ENCODE measurements at regions not wholly inside any gene's neighbourhood (a gene's known extent, or its start where the extent isn't known, plus 50 kb on each side); places are given as distances from the start of the nearest gene placed in this dataset.

DNA sequence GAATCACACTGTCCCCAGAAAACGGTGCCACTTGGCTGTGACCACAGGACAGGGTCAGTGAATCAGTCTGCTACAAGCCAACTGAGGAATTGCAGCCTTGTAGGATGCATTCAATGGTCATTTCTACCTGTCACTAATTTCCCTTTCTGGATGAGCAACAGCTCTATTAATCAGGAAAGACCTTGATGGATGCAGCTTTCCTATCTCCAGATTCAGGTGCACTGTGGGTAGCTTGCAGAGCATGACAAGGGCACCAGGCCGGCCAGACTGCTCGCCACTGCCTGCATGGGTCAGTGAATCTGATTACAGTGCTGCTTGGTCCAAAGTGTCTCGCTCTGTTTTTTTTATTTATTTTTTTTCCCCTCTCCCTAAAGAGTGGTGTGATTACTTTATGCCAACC is 506.8 kb upstream of the AUTS2 start:
- H3K9me2 ChIP-seq (replicated peaks; ENCODE audit: control insufficient read depth, low read length): no peaks in the 10 kb centered on the region
- no peaks in the 10 kb centered on the region for H3K4me1 ChIP-seq (ENCODE audit: control insufficient read depth, low read length)

DNA sequence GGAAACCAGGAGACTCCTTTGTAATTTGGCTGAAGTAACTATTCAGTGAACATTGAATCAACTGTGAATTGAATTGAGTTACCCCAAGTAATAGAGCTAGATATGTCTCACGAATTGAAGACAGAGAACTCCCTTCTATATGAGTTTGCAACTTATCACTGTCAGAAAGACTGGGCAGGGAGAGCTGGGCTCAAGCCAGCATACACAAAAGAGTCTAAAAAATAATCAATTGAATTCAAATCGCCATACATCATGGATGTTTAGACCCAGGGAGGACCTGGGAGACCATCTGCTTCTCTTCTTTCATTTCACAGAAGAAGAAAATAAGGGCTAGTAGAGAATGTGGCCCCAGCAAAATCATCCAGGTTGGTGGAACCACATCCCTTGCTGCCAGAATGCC is 503.1 kb upstream of the AUTS2 start:
- Histone ChIP-seq H3K27ac (ENCODE audit: low read depth, low read length) (no peak overlapping the region), H3K4me3 (ENCODE audit: low read length) (no peak overlapping the region), H3K27me3 (ENCODE audit: control insufficient read depth, low read length) (no peaks in the 10 kb centered on the region), H3K9me3 (ENCODE audit: control insufficient read depth, insufficient read depth, low read length) (peaks cover 5% of the 10 kb centered on the region; the same call in 1 of the 2 replicates), H3K4me1 (ENCODE audit: control insufficient read depth, low read length) (no peaks in the 10 kb centered on the region), H3K79me2 (ENCODE audit: control insufficient read depth, low read length) (no peaks in the 10 kb centered on the region), H3K9me2 (replicated peaks; ENCODE audit: control insufficient read depth, low read length) (no peaks in the 10 kb centered on the region), H4K20me1 (ENCODE audit: control insufficient read depth, insufficient read depth, low read depth, low read length) (no peaks in the 10 kb centered on the region), H3K36me3 (ENCODE audit: control insufficient read depth, low read length) (no peaks in the 10 kb centered on the region), H3F3A (ENCODE audit: control insufficient read depth, insufficient read depth) (no peaks in the 10 kb centered on the region), H3K4me2 (ENCODE audit: low read length) (no peak overlapping the region)
- TF ChIP-seq, protein P1, sequence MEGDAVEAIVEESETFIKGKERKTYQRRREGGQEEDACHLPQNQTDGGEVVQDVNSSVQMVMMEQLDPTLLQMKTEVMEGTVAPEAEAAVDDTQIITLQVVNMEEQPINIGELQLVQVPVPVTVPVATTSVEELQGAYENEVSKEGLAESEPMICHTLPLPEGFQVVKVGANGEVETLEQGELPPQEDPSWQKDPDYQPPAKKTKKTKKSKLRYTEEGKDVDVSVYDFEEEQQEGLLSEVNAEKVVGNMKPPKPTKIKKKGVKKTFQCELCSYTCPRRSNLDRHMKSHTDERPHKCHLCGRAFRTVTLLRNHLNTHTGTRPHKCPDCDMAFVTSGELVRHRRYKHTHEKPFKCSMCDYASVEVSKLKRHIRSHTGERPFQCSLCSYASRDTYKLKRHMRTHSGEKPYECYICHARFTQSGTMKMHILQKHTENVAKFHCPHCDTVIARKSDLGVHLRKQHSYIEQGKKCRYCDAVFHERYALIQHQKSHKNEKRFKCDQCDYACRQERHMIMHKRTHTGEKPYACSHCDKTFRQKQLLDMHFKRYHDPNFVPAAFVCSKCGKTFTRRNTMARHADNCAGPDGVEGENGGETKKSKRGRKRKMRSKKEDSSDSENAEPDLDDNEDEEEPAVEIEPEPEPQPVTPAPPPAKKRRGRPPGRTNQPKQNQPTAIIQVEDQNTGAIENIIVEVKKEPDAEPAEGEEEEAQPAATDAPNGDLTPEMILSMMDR (IDR thresholded peaks at IDR 0.05; ENCODE audit: low read depth, low read length, poor library complexity, severe bottlenecking): no peak
- no peak for TF ChIP-seq EZH2phosphoT487 (IDR thresholded peaks at IDR 0.05; ENCODE audit: borderline replicate concordance, low read length)

More for the DNA sequence above, 506.8 kb upstream of the AUTS2 start:
- no peak overlapping the region for H3K4me2 ChIP-seq (ENCODE audit: low read length)
- no peaks in the 10 kb centered on the region for H3K36me3 ChIP-seq (ENCODE audit: control insufficient read depth, low read length)
- H3K79me2 ChIP-seq (ENCODE audit: control insufficient read depth, low read length): no peaks in the 10 kb centered on the region
- H3F3A ChIP-seq (ENCODE audit: control insufficient read depth, insufficient read depth): no peaks in the 10 kb centered on the region
- no peaks in the 10 kb centered on the region for H4K20me1 ChIP-seq (ENCODE audit: control insufficient read depth, insufficient read depth, low read depth, low read length)
- H3K4me3 ChIP-seq (ENCODE audit: low read length): no peak overlapping the region
- no peak overlapping the region for H3K27ac ChIP-seq (ENCODE audit: low read depth, low read length)
- H3K9me3 ChIP-seq (ENCODE audit: control insufficient read depth, insufficient read depth, low read length): peaks cover 5% of the 10 kb centered on the region; the same call in 1 of the 2 replicates
- no peaks in the 10 kb centered on the region for H3K27me3 ChIP-seq (ENCODE audit: control insufficient read depth, low read length)
- TF ChIP-seq EZH2phosphoT487 (IDR thresholded peaks at IDR 0.05; ENCODE audit: borderline replicate concordance, low read length): no peak
- TF ChIP-seq, protein P1 (IDR thresholded peaks at IDR 0.05; ENCODE audit: low read depth, low read length, poor library complexity, severe bottlenecking): no peak

DNA sequence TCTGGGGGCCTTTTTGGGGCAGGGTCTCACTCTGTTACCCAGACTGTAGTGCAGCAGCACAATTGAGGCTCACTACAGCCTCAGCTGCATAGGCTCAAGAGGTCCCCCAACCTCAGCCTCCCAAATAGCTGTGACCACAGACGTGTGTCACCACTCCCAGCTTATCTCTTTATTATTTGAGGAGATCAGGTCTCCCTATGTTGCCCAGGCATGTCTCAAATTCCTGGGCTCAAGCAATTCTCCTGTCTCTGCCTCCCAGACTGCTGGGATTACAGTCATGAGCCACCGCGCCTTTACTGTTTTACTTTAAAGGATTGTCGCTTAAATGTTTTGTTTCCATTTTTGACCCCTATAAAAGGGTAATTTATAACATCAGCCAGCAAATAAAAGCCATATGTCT is 502.6 kb upstream of the AUTS2 start:
- H4K20me1 ChIP-seq (ENCODE audit: control insufficient read depth, insufficient read depth, low read depth, low read length): no peaks in the 10 kb centered on the region
- H3K36me3 ChIP-seq (ENCODE audit: control insufficient read depth, low read length): no peaks in the 10 kb centered on the region
- no peak overlapping the region for H3K4me3 ChIP-seq (ENCODE audit: low read length)
- no peaks in the 10 kb centered on the region for H3K4me1 ChIP-seq (ENCODE audit: control insufficient read depth, low read length)
- H3K79me2 ChIP-seq (ENCODE audit: control insufficient read depth, low read length): no peaks in the 10 kb centered on the region
- H3K9me3 ChIP-seq (ENCODE audit: control insufficient read depth, insufficient read depth, low read length): peaks cover 5% of the 10 kb centered on the region; the same call in 1 of the 2 replicates
- no peaks in the 10 kb centered on the region for H3K9me2 ChIP-seq (replicated peaks; ENCODE audit: control insufficient read depth, low read length)
- H3F3A ChIP-seq (ENCODE audit: control insufficient read depth, insufficient read depth): no peaks in the 10 kb centered on the region
- no peaks in the 10 kb centered on the region for H3K27me3 ChIP-seq (ENCODE audit: control insufficient read depth, low read length)
- TF ChIP-seq EZH2phosphoT487 (IDR thresholded peaks at IDR 0.05; ENCODE audit: borderline replicate concordance, low read length): no peak
- TF ChIP-seq, protein P1 (IDR thresholded peaks at IDR 0.05; ENCODE audit: low read depth, low read length, poor library complexity, severe bottlenecking): no peak
- no peak overlapping the region for H3K27ac ChIP-seq (ENCODE audit: low read depth, low read length)
- no peak overlapping the region for H3K4me2 ChIP-seq (ENCODE audit: low read length)

Measured in DOHH2 (cell line).